H1 (cell line): ENCODE measurements at regions not wholly inside any gene's neighbourhood (a gene's known extent, or its start where the extent isn't known, plus 50 kb on each side); places are given as distances from the start of the nearest gene placed in this dataset.

Experiments
- CTCF ChIA-PET: fragments of 300-600 bp; sonication (Branson Sonifier 250); formaldehyde crosslinking; loops from one replicate; lab custom pipeline; 2021; ENCODE audit not compliant: partially characterized antibody; lab: Charles Lee
- POLR2A ChIA-PET: fragments of 300-600 bp; sonication (Branson Sonifier 250); formaldehyde crosslinking; loops from one replicate; lab custom pipeline; 2021; ENCODE audit warnings: inconsistent platforms; ENCODE audit not compliant: partially characterized antibody; lab: Charles Lee
- DNase-seq, 2 experiments: peaks; one replicate each; pipeline versions ENCODE4 v3.0.0 to v3.0.0-alpha.2; 2010 to 2022; ENCODE audit warnings: low spot score in 2 of 2, low read depth in 1 of 2, mixed read lengths in 1 of 2
- FAIRE-seq: peaks from 2 replicates; lab custom pipeline; 2011; peaks lifted over from hg19 to GRCh38; lab: Jason Lieb, UNC
- H2AFZ ChIP-seq: 2 replicates; pipeline ENCODE4 v1.8.1; 2012; ENCODE audit warnings: low read length, inconsistent platforms
- H2AK5ac ChIP-seq: 2 replicates; pipeline ENCODE4 v1.6.1; 2013; ENCODE audit warnings: low read depth, low read length
- H2BK120ac ChIP-seq: replicated peaks from 2 replicates; pipeline ENCODE3; 2013; ENCODE audit warnings: low read depth, low read length, inconsistent platforms
- H2BK12ac ChIP-seq: 2 replicates; pipeline ENCODE4 v1.6.1; 2013; ENCODE audit warnings: low read depth, low read length
- H2BK15ac ChIP-seq: 2 replicates; pipeline ENCODE4 v1.6.1; 2013; ENCODE audit warnings: low read length
- H2BK20ac ChIP-seq: 2 replicates; pipeline ENCODE4 v1.6.1; 2013; ENCODE audit warnings: low read length
- H2BK5ac ChIP-seq: 2 replicates; pipeline ENCODE4 v1.6.1; 2013; ENCODE audit warnings: low read depth, low read length
- H3K14ac ChIP-seq: 2 replicates; pipeline ENCODE4 v1.6.1; 2013; ENCODE audit warnings: inconsistent platforms; ENCODE audit not compliant: insufficient read length
- H3K18ac ChIP-seq: 2 replicates; pipeline ENCODE4 v1.6.1; 2013; ENCODE audit warnings: low read length; ENCODE audit errors: extremely low read depth
- H3K23ac ChIP-seq: 2 replicates; pipeline ENCODE4 v1.6.1; 2013; ENCODE audit warnings: inconsistent platforms; ENCODE audit not compliant: insufficient read length
- H3K23me2 ChIP-seq: 2 replicates; pipeline ENCODE4 v1.6.1; 2013; ENCODE audit warnings: low read depth, low read length
- H3K27ac ChIP-seq: 2 replicates; pipeline ENCODE4 v1.6.1; 2011; ENCODE audit warnings: low read depth, low read length, inconsistent platforms
- H3K27me3 ChIP-seq, 4 experiments: replicated peaks in 1 of 4; 1 replicate in 1 of 4; 2 replicates in 3 of 4; pipeline versions ENCODE4 v1.6.1 to v1.8.1; 2011 to 2013; ENCODE audit warnings: low read length in 3 of 4, mild to moderate bottlenecking in 3 of 4, inconsistent platforms in 2 of 4, mixed read lengths in 2 of 4, moderate library complexity in 1 of 4; ENCODE audit not compliant: control insufficient read depth in 3 of 4, insufficient read depth in 3 of 4; ENCODE audit errors: extremely low read depth in 1 of 4
- H3K36me3 ChIP-seq, 4 experiments: 2 replicates each; pipeline versions ENCODE4 v1.6.1 to v1.8.1; 2011 to 2013; ENCODE audit warnings: mild to moderate bottlenecking in 4 of 4, low read length in 3 of 4, moderate library complexity in 2 of 4, control low read depth in 1 of 4, inconsistent platforms in 1 of 4; ENCODE audit not compliant: insufficient read depth in 4 of 4, control insufficient read depth in 2 of 4
- H3K4ac ChIP-seq: replicated peaks from 2 replicates; pipeline ENCODE3; 2013; ENCODE audit warnings: low read length, low read depth, mixed read lengths, inconsistent platforms; ENCODE audit not compliant: insufficient read length
- H3K4me1 ChIP-seq, 4 experiments: replicated peaks in 1 of 4; 1 replicate in 1 of 4; 2 replicates in 3 of 4; pipeline versions ENCODE4 v1.6.1 to v1.8.1; 2011 to 2013; ENCODE audit warnings: low read length in 3 of 4, inconsistent platforms in 2 of 4, mixed read lengths in 1 of 4; ENCODE audit not compliant: insufficient read depth in 4 of 4, control insufficient read depth in 3 of 4
- H3K4me2 ChIP-seq, 2 experiments: 2 replicates each; pipeline versions ENCODE4 v1.6.1 to v1.8.1; 2011 to 2013; ENCODE audit warnings: low read depth in 2 of 2, low read length in 2 of 2, control low read depth in 1 of 2, inconsistent platforms in 1 of 2, mild to moderate bottlenecking in 1 of 2; ENCODE audit not compliant: insufficient read depth in 1 of 2
- H3K4me3 ChIP-seq, 4 experiments: fragments of 200-600, 300-600 bp in 1 of 4; sonication (generic), shearing (Covaris generic), sonication (Bioruptor Twin) in 1 of 4; 2 replicates each; pipeline versions ENCODE4 v1.5.1 to v1.8.1; 2011 to 2016; ENCODE audit warnings: low read length in 4 of 4, low read depth in 3 of 4, control low read depth in 2 of 4, inconsistent platforms in 2 of 4, mild to moderate bottlenecking in 2 of 4, mixed read lengths in 1 of 4, moderate library complexity in 1 of 4; ENCODE audit not compliant: insufficient read depth in 2 of 4; ENCODE audit errors: extremely low read depth in 1 of 4
- H3K56ac ChIP-seq: replicated peaks from 2 replicates; pipeline ENCODE3; 2013; ENCODE audit warnings: low read depth, mild to moderate bottlenecking, mixed read lengths, low read length, inconsistent platforms; ENCODE audit not compliant: insufficient read length
- H3K79me1 ChIP-seq: 2 replicates; pipeline ENCODE4 v1.6.1; 2013; ENCODE audit warnings: low read depth, low read length, control low read depth
- H3K79me2 ChIP-seq, 2 experiments: 2 replicates each; pipeline versions ENCODE4 v1.6.1 to v1.8.1; 2012 to 2013; ENCODE audit warnings: low read length in 2 of 2, mild to moderate bottlenecking in 2 of 2, inconsistent platforms in 1 of 2; ENCODE audit not compliant: insufficient read depth in 2 of 2, control insufficient read depth in 1 of 2
- H3K9ac ChIP-seq, 4 experiments: replicated peaks in 1 of 4; 1 replicate in 1 of 4; 2 replicates in 3 of 4; pipeline versions ENCODE4 v1.6.1 to v1.8.1; 2011 to 2013; ENCODE audit warnings: low read depth in 3 of 4, low read length in 3 of 4, control low read depth in 2 of 4, mild to moderate bottlenecking in 2 of 4, moderate library complexity in 2 of 4, inconsistent platforms in 1 of 4; ENCODE audit errors: extremely low read depth in 1 of 4
- H3K9me3 ChIP-seq, 2 experiments: 2 replicates each; pipeline versions ENCODE4 v1.6.1 to v1.8.1; 2012 to 2013; ENCODE audit warnings: mild to moderate bottlenecking in 2 of 2, moderate library complexity in 2 of 2, control low read depth in 1 of 2, inconsistent platforms in 1 of 2, low read depth in 1 of 2, low read length in 1 of 2, mixed read lengths in 1 of 2; ENCODE audit not compliant: insufficient read depth in 2 of 2
- H4K20me1 ChIP-seq, 2 experiments: replicated peaks in 1 of 2; 2 replicates each; pipeline versions ENCODE3 to v1.8.1; 2011 to 2013; ENCODE audit warnings: inconsistent platforms in 2 of 2, low read length in 2 of 2, mild to moderate bottlenecking in 1 of 2; ENCODE audit not compliant: insufficient read depth in 2 of 2, control insufficient read depth in 1 of 2
- H4K5ac ChIP-seq: 2 replicates; pipeline ENCODE4 v1.6.1; 2013; ENCODE audit warnings: low read length, low read depth, mixed read lengths, inconsistent platforms; ENCODE audit not compliant: insufficient read length
- H4K8ac ChIP-seq: 2 replicates; pipeline ENCODE4 v1.8.0; 2013; ENCODE audit warnings: mild to moderate bottlenecking, moderate library complexity, low read length, inconsistent platforms; ENCODE audit not compliant: insufficient read depth; ENCODE audit errors: extremely low read depth
- H4K91ac ChIP-seq: replicated peaks from 2 replicates; pipeline ENCODE3; 2013; ENCODE audit warnings: low read length, mixed read lengths, inconsistent platforms; ENCODE audit not compliant: insufficient read length
- ASH2L ChIP-seq: fragments of 200-600, 300-600 bp; sonication (generic); IDR thresholded peaks from one replicate; pipeline ENCODE4 v1.7.1; 2017; ENCODE audit warnings: low read length
- CBX8 ChIP-seq: fragments of 300-800, 300-1000 bp; sonication (generic); IDR thresholded peaks from 2 replicates; pipeline ENCODE4 v1.7.1; 2016; ENCODE audit warnings: low read depth, low read length, borderline replicate concordance
- E2F6 ChIP-seq: IDR thresholded peaks from 2 replicates; pipeline ENCODE4 v1.6.1; 2012; ENCODE audit warnings: inconsistent platforms
- EZH2 ChIP-seq: fragments of 200-600 bp; sonication (generic); IDR thresholded peaks from 2 replicates; pipeline ENCODE4 v1.7.1; 2012; ENCODE audit warnings: low read depth, mild to moderate bottlenecking, moderate library complexity, low read length, inconsistent platforms; ENCODE audit not compliant: severe bottlenecking
- HDAC6 ChIP-seq: IDR thresholded peaks from one replicate; pipeline ENCODE4 v1.7.1; 2012; ENCODE audit warnings: low read depth, mild to moderate bottlenecking, inconsistent platforms, low read length, moderate library complexity
- MAX ChIP-seq: IDR thresholded peaks from 2 replicates; pipeline ENCODE4 v1.6.1; 2012; ENCODE audit warnings: inconsistent platforms
- PHF8 ChIP-seq: fragments of 200-600 bp; sonication (generic); conservative IDR thresholded peaks from 2 replicates; pipeline ENCODE4 v1.7.1; 2012; ENCODE audit warnings: low read depth, mild to moderate bottlenecking, inconsistent platforms, low read length, moderate library complexity
- POLR2AphosphoS5 ChIP-seq: IDR thresholded peaks from 2 replicates; pipeline ENCODE4 v1.6.1; 2011; ENCODE audit warnings: low read depth, low read length
- RAD21 ChIP-seq, 2 experiments: IDR thresholded peaks in 1 of 2; conservative IDR thresholded peaks in 1 of 2; 2 replicates each; pipeline ENCODE4 v1.6.1; 2011; ENCODE audit warnings: low read depth in 2 of 2, low read length in 2 of 2, improper control_type of control experiment in 1 of 2, inconsistent platforms in 1 of 2, mild to moderate bottlenecking in 1 of 2, moderate library complexity in 1 of 2
- SP4 ChIP-seq: IDR thresholded peaks from 2 replicates; pipeline ENCODE4 v1.6.1; 2012; ENCODE audit warnings: low read length, inconsistent platforms
- TAF7 ChIP-seq: optimal IDR thresholded peaks from 2 replicates; pipeline ENCODE3; 2011; ENCODE audit warnings: low read depth, mild to moderate bottlenecking, inconsistent platforms, low read length, moderate library complexity, borderline replicate concordance
- TCF12 ChIP-seq: IDR thresholded peaks from 2 replicates; pipeline ENCODE4 v1.6.1; 2011; ENCODE audit warnings: low read depth, mild to moderate bottlenecking, low read length
- USF2 ChIP-seq: IDR thresholded peaks from 2 replicates; pipeline ENCODE4 v1.6.1; 2011; ENCODE audit warnings: low read length, improper control_type of control experiment
- WGBS, 2 experiments: shearing (Covaris generic) in 1 of 2; methylation state at CpG; one replicate each; pipeline versions ENCODE4 v1.1.6 to v1.1.7; 2013 to 2015; ENCODE audit warnings: low lambda C conversion rate in 2 of 2, mixed read lengths in 2 of 2, inconsistent platforms in 1 of 2, low coverage in 1 of 2, missing lambda C conversion rate in 1 of 2; ENCODE audit not compliant: insufficient replicate concordance in 2 of 2, insufficient coverage in 1 of 2, insufficient read length in 1 of 2; ENCODE audit errors: extremely low coverage in 1 of 2, missing lambda C conversion rate in 1 of 2; 5-methylcytosine and 5-hydroxymethylcytosine counted together

- Histone ChIP-seq H4K8ac (no peak overlapping the region), H4K5ac (no peak overlapping the region), H3K56ac (no peak overlapping the region), H3K9me3 (no peaks in the 10 kb centered on the region), H3K27ac (no peak overlapping the region), H3K18ac (no peak overlapping the region), H2BK15ac (no peak overlapping the region), H3K23ac (no peak overlapping the region), H2BK20ac (no peak overlapping the region), H2BK12ac (0 out of 2 replicates have a peak overlapping the region, but pooled peaks have one; percentile 39), H3K9ac (no peak overlapping the region), H4K20me1 (no peaks in the 10 kb centered on the region), H3K79me2 (no peaks in the 10 kb centered on the region), H3K4ac (no peak overlapping the region), H4K91ac (no peak overlapping the region), H3K4me2 (no peak overlapping the region), H2AK5ac (no peak overlapping the region), H2AFZ (no peak overlapping the region), H3K79me1 (no peaks in the 10 kb centered on the region), H3K27me3 (no peaks in the 10 kb centered on the region; a peak in 1 of 7 replicates), H2BK120ac (no peak overlapping the region), H2BK5ac (no peak overlapping the region), H3K36me3 (no peaks in the 10 kb centered on the region), H3K23me2 (no peaks in the 10 kb centered on the region), H3K4me3 (no peak overlapping the region), H3K14ac (no peak overlapping the region), H3K4me1 (peaks cover 0 to 3% (median under 1%) of the 10 kb centered on the region in 4 experiments; a peak in 2 of 7 replicates)
- POLR2A ChIA-PET = no interaction called here
- CTCF ChIA-PET = no interaction called here
- DNase-seq (no peak), FAIRE-seq (no peak)
- WGBS, 2 experiments = 98% methylated on average over 5 of the region's 5 CpGs; no CpG with 5 or more reads in 1 of the 2 experiments
- no peak for TF ChIP-seq TAF7
- TF ChIP-seq PHF8 = no peak
- TF ChIP-seq USF2 = no peak
- no peak for TF ChIP-seq ASH2L
- no peak for TF ChIP-seq MAX
- no peak for TF ChIP-seq RAD21 (IDR thresholded peaks at IDR 0.05 in 1 of 2, conservative IDR thresholded peaks at IDR 0.05 in 1 of 2; ENCODE audit: low read depth in 2 of 2, low read length in 2 of 2)
- no peak for TF ChIP-seq EZH2
- no peak for TF ChIP-seq TCF12
- TF ChIP-seq CBX8 = no peak
- no peak for TF ChIP-seq SP4
- TF ChIP-seq E2F6 = no peak
- no peak for TF ChIP-seq POLR2AphosphoS5
- TF ChIP-seq HDAC6 = no peak
Observed at GRCh38 chr1:229067546-229067945, 203.4 kb upstream of the RAB4A start.
